GM23338 (cell line): ENCODE measurements at regions not wholly inside any gene's neighbourhood (a gene's known extent, or its start where the extent isn't known, plus 50 kb on each side); places are given as distances from the start of the nearest gene placed in this dataset.

Experiments used
- ATAC-seq: fragments of 200-7000 bp; cut with Tn5 transposase; 3 replicates; pipeline ENCODE4 v1.9.1; 2020
- DNase-seq: peaks from one replicate; pipeline ENCODE4 v3.0.0-alpha.2; 2015; ENCODE audit warnings: low spot score
- H2AFZ ChIP-seq: fragments of 200-600 bp; sonication (generic); 2 replicates; pipeline ENCODE4 v1.8.0; 2016; ENCODE audit warnings: antibody characterized with exemption, mild to moderate bottlenecking, moderate library complexity
- H3F3A ChIP-seq: fragments of 200-600 bp; sonication (generic); replicated peaks from 2 replicates; pipeline ENCODE4 v1.8.0; 2017; ENCODE audit warnings: antibody characterized with exemption, mixed run types, low read depth
- H3K27ac ChIP-seq: fragments of 200-600 bp; sonication (generic); 2 replicates; pipeline ENCODE4 v1.6.1; 2016; ENCODE audit warnings: low read depth
- H3K27me3 ChIP-seq: fragments of 200-600 bp; sonication (generic); 2 replicates; pipeline ENCODE4 v1.8.0; 2016; ENCODE audit warnings: mild to moderate bottlenecking, mixed run types, moderate library complexity; ENCODE audit not compliant: insufficient read depth
- H3K36me3 ChIP-seq: fragments of 200-600 bp; sonication (generic); 2 replicates; pipeline ENCODE4 v1.8.0; 2016; ENCODE audit warnings: mild to moderate bottlenecking; ENCODE audit not compliant: insufficient read depth
- H3K4me1 ChIP-seq: fragments of 200-600 bp; sonication (generic); 2 replicates; pipeline ENCODE4 v1.8.0; 2016; ENCODE audit warnings: mild to moderate bottlenecking, moderate library complexity; ENCODE audit not compliant: insufficient read depth
- H3K4me2 ChIP-seq: fragments of 200-600 bp; sonication (generic); 2 replicates; pipeline ENCODE4 v1.7.1; 2017; ENCODE audit warnings: mixed run types
- H3K4me3 ChIP-seq: fragments of 200-600 bp; sonication (generic); 2 replicates; pipeline ENCODE4 v1.6.1; 2016; ENCODE audit warnings: mixed run types
- H3K79me2 ChIP-seq: fragments of 200-600 bp; sonication (generic); replicated peaks from 2 replicates; pipeline ENCODE4 v1.8.0; 2017; ENCODE audit warnings: mild to moderate bottlenecking; ENCODE audit not compliant: insufficient read depth
- H3K9me2 ChIP-seq: fragments of 200-600 bp; sonication (generic); 2 replicates; pipeline ENCODE4 v1.8.0; 2017; ENCODE audit not compliant: insufficient read depth
- H4K20me1 ChIP-seq: fragments of 200-600 bp; sonication (generic); replicated peaks from 2 replicates; pipeline ENCODE4 v1.8.0; 2017; ENCODE audit warnings: mild to moderate bottlenecking; ENCODE audit not compliant: insufficient read depth
- H3K27ac Mint-ChIP-seq: 2 replicates; pipeline ENCODE4 v1.8.0; 2020; ENCODE audit warnings: inconsistent platforms, mild to moderate bottlenecking, moderate library complexity, mixed read lengths
- H3K27me3 Mint-ChIP-seq: 3 replicates; pipeline ENCODE4 v1.8.0; 2022; ENCODE audit warnings: low read depth, mild to moderate bottlenecking, moderate library complexity, mixed read lengths, inconsistent platforms; ENCODE audit not compliant: insufficient read depth, poor library complexity
- H3K36me3 Mint-ChIP-seq: 3 replicates; pipeline ENCODE4 v1.8.0; 2021; ENCODE audit warnings: low read depth, mild to moderate bottlenecking, inconsistent platforms, moderate library complexity, mixed read lengths
- H3K4me1 Mint-ChIP-seq: 3 replicates; pipeline ENCODE4 v1.8.0; 2020; ENCODE audit warnings: mild to moderate bottlenecking, inconsistent platforms, mixed read lengths
- H3K4me3 Mint-ChIP-seq: 3 replicates; pipeline ENCODE4 v1.8.0; 2021; ENCODE audit warnings: moderate library complexity, mild to moderate bottlenecking, inconsistent platforms, mixed read lengths
- H3K9me3 Mint-ChIP-seq: 3 replicates; pipeline ENCODE4 v1.8.0; 2020; ENCODE audit warnings: moderate library complexity, mild to moderate bottlenecking, inconsistent platforms, mixed read lengths
- CTCF ChIP-seq, 2 experiments: fragments of 200-600 bp in 1 of 2; sonication (generic) in 1 of 2; conservative IDR thresholded peaks; 2 replicates each; pipeline versions ENCODE4 v1.5.1 to v1.6.1; 2016 to 2017; ENCODE audit warnings: antibody characterized with exemption in 2 of 2, low read depth in 2 of 2, mild to moderate bottlenecking in 2 of 2, moderate library complexity in 1 of 2
- EZH2 ChIP-seq: fragments of 200-600 bp; sonication (generic); IDR thresholded peaks from one replicate; pipeline ENCODE4 v1.8.0; 2017; ENCODE audit warnings: antibody characterized with exemption, mild to moderate bottlenecking, low read depth; ENCODE audit not compliant: unreplicated experiment
- EZH2phosphoT487 ChIP-seq: fragments of 200-600 bp; sonication (generic); IDR thresholded peaks from one replicate; pipeline ENCODE4 v1.8.1; 2018; ENCODE audit warnings: antibody characterized with exemption; ENCODE audit not compliant: unreplicated experiment
- JUNB ChIP-seq: IDR thresholded peaks from one replicate; pipeline ENCODE4 v1.6.1; 2016; ENCODE audit warnings: antibody characterized with exemption; ENCODE audit not compliant: unreplicated experiment
- NANOG ChIP-seq: IDR thresholded peaks from 2 replicates; pipeline ENCODE4 v1.6.1; 2016; ENCODE audit warnings: antibody characterized with exemption, borderline replicate concordance
- POLR2AphosphoS5 ChIP-seq: IDR thresholded peaks from 2 replicates; pipeline ENCODE4 v1.6.1; 2016; ENCODE audit warnings: antibody characterized with exemption, low read depth
- STAT1 ChIP-seq: IDR thresholded peaks from one replicate; pipeline ENCODE4 v1.6.1; 2016; ENCODE audit warnings: antibody characterized with exemption; ENCODE audit not compliant: unreplicated experiment
- TF ChIP-seq, protein P1 (sequence below): fragments of 250-450 bp; sonication (Bioruptor Pico); IDR thresholded peaks from 2 replicates; pipeline ENCODE4 v1.5.0; 2020; ENCODE audit warnings: mild to moderate bottlenecking, moderate library complexity
- TF ChIP-seq, protein P2 (sequence below): IDR thresholded peaks from 2 replicates; pipeline ENCODE4 v1.6.1; 2016; ENCODE audit warnings: antibody characterized with exemption
- TF ChIP-seq, protein P3 (sequence below): IDR thresholded peaks from one replicate; pipeline ENCODE4 v1.6.1; 2018; ENCODE audit warnings: antibody characterized with exemption; ENCODE audit not compliant: unreplicated experiment

DNA sequence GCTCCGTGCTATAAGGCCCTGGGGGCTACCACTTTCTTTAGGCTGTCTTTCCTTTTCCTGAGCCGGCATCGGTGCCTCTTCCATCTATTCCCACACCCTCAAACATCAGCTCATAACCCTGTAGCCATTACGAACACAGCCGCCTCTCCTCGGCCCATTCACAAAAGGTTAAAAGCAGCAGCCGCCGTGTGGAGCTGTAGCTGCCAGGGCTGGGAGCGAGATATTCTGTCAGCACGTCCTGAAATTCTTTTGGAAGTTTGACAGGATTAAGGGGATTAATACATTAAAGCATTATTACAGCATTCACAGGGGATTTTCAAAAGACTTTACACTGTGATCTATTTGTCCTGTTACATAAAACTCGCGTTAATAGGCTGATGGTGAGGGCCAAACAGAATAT is 428.2 kb downstream of the CDK5RAP2 start (continued):
- TF ChIP-seq, protein P1, sequence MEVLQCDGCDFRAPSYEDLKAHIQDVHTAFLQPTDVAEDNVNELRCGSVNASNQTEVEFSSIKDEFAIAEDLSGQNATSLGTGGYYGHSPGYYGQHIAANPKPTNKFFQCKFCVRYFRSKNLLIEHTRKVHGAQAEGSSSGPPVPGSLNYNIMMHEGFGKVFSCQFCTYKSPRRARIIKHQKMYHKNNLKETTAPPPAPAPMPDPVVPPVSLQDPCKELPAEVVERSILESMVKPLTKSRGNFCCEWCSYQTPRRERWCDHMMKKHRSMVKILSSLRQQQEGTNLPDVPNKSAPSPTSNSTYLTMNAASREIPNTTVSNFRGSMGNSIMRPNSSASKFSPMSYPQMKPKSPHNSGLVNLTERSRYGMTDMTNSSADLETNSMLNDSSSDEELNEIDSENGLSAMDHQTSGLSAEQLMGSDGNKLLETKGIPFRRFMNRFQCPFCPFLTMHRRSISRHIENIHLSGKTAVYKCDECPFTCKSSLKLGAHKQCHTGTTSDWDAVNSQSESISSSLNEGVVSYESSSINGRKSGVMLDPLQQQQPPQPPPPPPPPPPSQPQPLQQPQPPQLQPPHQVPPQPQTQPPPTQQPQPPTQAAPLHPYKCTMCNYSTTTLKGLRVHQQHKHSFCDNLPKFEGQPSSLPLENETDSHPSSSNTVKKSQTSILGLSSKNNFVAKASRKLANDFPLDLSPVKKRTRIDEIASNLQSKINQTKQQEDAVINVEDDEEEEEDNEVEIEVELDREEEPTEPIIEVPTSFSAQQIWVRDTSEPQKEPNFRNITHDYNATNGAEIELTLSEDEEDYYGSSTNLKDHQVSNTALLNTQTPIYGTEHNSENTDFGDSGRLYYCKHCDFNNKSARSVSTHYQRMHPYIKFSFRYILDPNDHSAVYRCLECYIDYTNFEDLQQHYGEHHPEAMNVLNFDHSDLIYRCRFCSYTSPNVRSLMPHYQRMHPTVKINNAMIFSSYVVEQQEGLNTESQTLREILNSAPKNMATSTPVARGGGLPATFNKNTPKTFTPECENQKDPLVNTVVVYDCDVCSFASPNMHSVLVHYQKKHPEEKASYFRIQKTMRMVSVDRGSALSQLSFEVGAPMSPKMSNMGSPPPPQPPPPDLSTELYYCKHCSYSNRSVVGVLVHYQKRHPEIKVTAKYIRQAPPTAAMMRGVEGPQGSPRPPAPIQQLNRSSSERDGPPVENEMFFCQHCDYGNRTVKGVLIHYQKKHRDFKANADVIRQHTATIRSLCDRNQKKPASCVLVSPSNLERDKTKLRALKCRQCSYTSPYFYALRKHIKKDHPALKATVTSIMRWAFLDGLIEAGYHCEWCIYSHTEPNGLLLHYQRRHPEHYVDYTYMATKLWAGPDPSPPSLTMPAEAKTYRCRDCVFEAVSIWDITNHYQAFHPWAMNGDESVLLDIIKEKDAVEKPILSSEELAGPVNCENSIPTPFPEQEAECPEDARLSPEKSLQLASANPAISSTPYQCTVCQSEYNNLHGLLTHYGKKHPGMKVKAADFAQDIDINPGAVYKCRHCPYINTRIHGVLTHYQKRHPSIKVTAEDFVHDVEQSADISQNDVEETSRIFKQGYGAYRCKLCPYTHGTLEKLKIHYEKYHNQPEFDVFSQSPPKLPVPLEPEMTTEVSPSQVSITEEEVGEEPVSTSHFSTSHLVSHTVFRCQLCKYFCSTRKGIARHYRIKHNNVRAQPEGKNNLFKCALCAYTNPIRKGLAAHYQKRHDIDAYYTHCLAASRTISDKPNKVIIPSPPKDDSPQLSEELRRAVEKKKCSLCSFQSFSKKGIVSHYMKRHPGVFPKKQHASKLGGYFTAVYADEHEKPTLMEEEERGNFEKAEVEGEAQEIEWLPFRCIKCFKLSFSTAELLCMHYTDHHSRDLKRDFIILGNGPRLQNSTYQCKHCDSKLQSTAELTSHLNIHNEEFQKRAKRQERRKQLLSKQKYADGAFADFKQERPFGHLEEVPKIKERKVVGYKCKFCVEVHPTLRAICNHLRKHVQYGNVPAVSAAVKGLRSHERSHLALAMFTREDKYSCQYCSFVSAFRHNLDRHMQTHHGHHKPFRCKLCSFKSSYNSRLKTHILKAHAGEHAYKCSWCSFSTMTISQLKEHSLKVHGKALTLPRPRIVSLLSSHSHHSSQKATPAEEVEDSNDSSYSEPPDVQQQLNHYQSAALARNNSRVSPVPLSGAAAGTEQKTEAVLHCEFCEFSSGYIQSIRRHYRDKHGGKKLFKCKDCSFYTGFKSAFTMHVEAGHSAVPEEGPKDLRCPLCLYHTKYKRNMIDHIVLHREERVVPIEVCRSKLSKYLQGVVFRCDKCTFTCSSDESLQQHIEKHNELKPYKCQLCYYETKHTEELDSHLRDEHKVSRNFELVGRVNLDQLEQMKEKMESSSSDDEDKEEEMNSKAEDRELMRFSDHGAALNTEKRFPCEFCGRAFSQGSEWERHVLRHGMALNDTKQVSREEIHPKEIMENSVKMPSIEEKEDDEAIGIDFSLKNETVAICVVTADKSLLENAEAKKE (CRISPR knock-in tag): no peak
- no peak for TF ChIP-seq POLR2AphosphoS5
- no peak for TF ChIP-seq CTCF (conservative IDR thresholded peaks at IDR 0.05; ENCODE audit: low read depth in 2 of 2)

DNA sequence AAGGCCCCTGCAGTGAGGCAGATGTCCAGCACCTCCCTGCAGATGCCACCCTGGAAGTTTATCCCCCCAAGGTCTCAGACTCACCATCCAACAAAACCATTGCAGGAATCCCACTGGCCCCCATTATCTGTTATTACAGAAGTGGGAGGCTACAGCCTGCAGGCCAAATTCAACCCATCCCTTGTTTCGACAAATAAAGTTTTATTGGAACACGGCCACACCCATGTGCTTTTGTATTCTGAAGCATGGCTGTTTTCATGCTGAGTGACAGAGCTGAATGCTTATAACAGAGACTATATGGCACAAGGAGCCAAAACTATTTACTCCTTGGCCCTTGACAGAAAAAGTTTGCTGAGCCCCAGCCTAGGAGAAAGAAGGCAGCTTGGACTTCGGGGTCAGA is 428.8 kb downstream of the CDK5RAP2 start:
- no peak for ATAC-seq
- H3K27me3 Mint-ChIP-seq: peaks cover 4% of the 10 kb centered on the region
- no peak for DNase-seq
- Histone ChIP-seq H3K4me1 (peaks cover 4% of the 10 kb centered on the region; the same call in 1 of the 2 replicates), H3K36me3 (no peaks in the 10 kb centered on the region), H3K27me3 (no peaks in the 10 kb centered on the region), H3K9me2 (no peaks in the 10 kb centered on the region), H3K27ac (no peak overlapping the region), H4K20me1 (no peaks in the 10 kb centered on the region), H3K4me3 (no peak overlapping the region), H3F3A (no peaks in the 10 kb centered on the region), H2AFZ (no peak overlapping the region), H3K79me2 (no peaks in the 10 kb centered on the region), H3K4me2 (no peak overlapping the region)
- peaks cover 5% of the 10 kb centered on the region; the same call in 2 of the 3 replicates for H3K4me1 Mint-ChIP-seq
- H3K27ac Mint-ChIP-seq: no peak overlapping the region
- no peak overlapping the region for H3K4me3 Mint-ChIP-seq
- H3K9me3 Mint-ChIP-seq: no peaks in the 10 kb centered on the region
- no peaks in the 10 kb centered on the region for H3K36me3 Mint-ChIP-seq
- TF ChIP-seq EZH2: no peak
- TF ChIP-seq POLR2AphosphoS5: no peak
- no peak for TF ChIP-seq NANOG
- no peak for TF ChIP-seq JUNB
- no peak for TF ChIP-seq CTCF (conservative IDR thresholded peaks at IDR 0.05; ENCODE audit: low read depth in 2 of 2)
- TF ChIP-seq, protein P2, sequence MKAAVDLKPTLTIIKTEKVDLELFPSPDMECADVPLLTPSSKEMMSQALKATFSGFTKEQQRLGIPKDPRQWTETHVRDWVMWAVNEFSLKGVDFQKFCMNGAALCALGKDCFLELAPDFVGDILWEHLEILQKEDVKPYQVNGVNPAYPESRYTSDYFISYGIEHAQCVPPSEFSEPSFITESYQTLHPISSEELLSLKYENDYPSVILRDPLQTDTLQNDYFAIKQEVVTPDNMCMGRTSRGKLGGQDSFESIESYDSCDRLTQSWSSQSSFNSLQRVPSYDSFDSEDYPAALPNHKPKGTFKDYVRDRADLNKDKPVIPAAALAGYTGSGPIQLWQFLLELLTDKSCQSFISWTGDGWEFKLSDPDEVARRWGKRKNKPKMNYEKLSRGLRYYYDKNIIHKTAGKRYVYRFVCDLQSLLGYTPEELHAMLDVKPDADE: no peak
- TF ChIP-seq EZH2phosphoT487: no peak
- TF ChIP-seq STAT1: no peak
- TF ChIP-seq, protein P3, sequence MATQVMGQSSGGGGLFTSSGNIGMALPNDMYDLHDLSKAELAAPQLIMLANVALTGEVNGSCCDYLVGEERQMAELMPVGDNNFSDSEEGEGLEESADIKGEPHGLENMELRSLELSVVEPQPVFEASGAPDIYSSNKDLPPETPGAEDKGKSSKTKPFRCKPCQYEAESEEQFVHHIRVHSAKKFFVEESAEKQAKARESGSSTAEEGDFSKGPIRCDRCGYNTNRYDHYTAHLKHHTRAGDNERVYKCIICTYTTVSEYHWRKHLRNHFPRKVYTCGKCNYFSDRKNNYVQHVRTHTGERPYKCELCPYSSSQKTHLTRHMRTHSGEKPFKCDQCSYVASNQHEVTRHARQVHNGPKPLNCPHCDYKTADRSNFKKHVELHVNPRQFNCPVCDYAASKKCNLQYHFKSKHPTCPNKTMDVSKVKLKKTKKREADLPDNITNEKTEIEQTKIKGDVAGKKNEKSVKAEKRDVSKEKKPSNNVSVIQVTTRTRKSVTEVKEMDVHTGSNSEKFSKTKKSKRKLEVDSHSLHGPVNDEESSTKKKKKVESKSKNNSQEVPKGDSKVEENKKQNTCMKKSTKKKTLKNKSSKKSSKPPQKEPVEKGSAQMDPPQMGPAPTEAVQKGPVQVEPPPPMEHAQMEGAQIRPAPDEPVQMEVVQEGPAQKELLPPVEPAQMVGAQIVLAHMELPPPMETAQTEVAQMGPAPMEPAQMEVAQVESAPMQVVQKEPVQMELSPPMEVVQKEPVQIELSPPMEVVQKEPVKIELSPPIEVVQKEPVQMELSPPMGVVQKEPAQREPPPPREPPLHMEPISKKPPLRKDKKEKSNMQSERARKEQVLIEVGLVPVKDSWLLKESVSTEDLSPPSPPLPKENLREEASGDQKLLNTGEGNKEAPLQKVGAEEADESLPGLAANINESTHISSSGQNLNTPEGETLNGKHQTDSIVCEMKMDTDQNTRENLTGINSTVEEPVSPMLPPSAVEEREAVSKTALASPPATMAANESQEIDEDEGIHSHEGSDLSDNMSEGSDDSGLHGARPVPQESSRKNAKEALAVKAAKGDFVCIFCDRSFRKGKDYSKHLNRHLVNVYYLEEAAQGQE: no peak
